A673 (cell line): ENCODE measurements at regions not wholly inside any gene's neighbourhood (a gene's known extent, or its start where the extent isn't known, plus 50 kb on each side); places are given as distances from the start of the nearest gene placed in this dataset.
"Not testable (repeated sequence)": the region's sequence is repeated elsewhere in the genome, so short reads cannot be mapped to it uniquely, and the experiment has no call there.

ENCODE experiments used
- BruUV-seq: library from RNA; stranded (reverse); fragments of 400-500 nt; replicated peaks from 2 replicates; lab custom pipeline; 2021; lab: Mats Ljungman, UMichigan
- CTCF ChIA-PET: fragments of 300-600 bp; sonication (Branson Sonifier 250); formaldehyde crosslinking; loops from one replicate; lab custom pipeline; 2022; ENCODE audit warnings: antibody characterized with exemption; lab: Charles Lee
- POLR2A ChIA-PET: fragments of 300-600 bp; sonication (Branson Sonifier 250); formaldehyde crosslinking; loops from one replicate; lab custom pipeline; 2022; ENCODE audit warnings: antibody characterized with exemption; ENCODE audit not compliant: low non-redundant PET; lab: Charles Lee
- DNase-seq: peaks from one replicate; pipeline ENCODE4 v3.0.0-alpha.2; 2015; ENCODE audit warnings: low spot score
- H3K27ac ChIP-seq: fragments of 200-600 bp; sonication (generic); 2 replicates; pipeline ENCODE4 v1.5.1; 2016; ENCODE audit warnings: mixed run types, low read depth, mild to moderate bottlenecking, mixed read lengths, antibody characterized with exemption, low read length; ENCODE audit not compliant: poor library complexity, severe bottlenecking
- H3K27me3 ChIP-seq: fragments of 200-600 bp; sonication (generic); replicated peaks from 2 replicates; pipeline ENCODE4 v1.6.1; 2017; ENCODE audit warnings: mixed run types, low read depth, mild to moderate bottlenecking, mixed read lengths, antibody characterized with exemption, low read length; ENCODE audit not compliant: insufficient read depth, poor library complexity
- H3K36me3 ChIP-seq: fragments of 200-600 bp; sonication (generic); 2 replicates; pipeline ENCODE4 v1.6.1; 2016; ENCODE audit warnings: mixed run types, mild to moderate bottlenecking, mixed read lengths, antibody characterized with exemption, low read length; ENCODE audit not compliant: insufficient read depth, poor library complexity, severe bottlenecking
- H3K4me1 ChIP-seq: fragments of 200-600 bp; sonication (generic); 2 replicates; pipeline ENCODE4 v1.6.1; 2017; ENCODE audit warnings: mixed run types, mild to moderate bottlenecking, mixed read lengths, antibody characterized with exemption, low read length; ENCODE audit not compliant: insufficient read depth, poor library complexity, severe bottlenecking
- H3K4me3 ChIP-seq: fragments of 200-600 bp; sonication (generic); 2 replicates; pipeline ENCODE4 v1.5.1; 2016; ENCODE audit warnings: low read depth, mixed run types, mild to moderate bottlenecking, mixed read lengths, low read length; ENCODE audit not compliant: poor library complexity, severe bottlenecking
- H3K9me3 ChIP-seq: fragments of 200-600 bp; sonication (generic); 2 replicates; pipeline ENCODE4 v1.6.1; 2016; ENCODE audit warnings: mixed run types, low read depth, mild to moderate bottlenecking, mixed read lengths, antibody characterized with exemption, low read length; ENCODE audit not compliant: poor library complexity, severe bottlenecking
- CTCF ChIP-seq: fragments of 300-800, 200-600 bp; sonication (generic); conservative IDR thresholded peaks from 2 replicates; pipeline ENCODE4 v1.5.1; 2017; ENCODE audit warnings: low read depth, mild to moderate bottlenecking, antibody characterized with exemption, low read length, moderate library complexity, mixed read lengths
- EZH2 ChIP-seq: fragments of 200-600 bp; sonication (generic); IDR thresholded peaks from 2 replicates; pipeline ENCODE4 v1.6.1; 2017; ENCODE audit warnings: borderline replicate concordance, low read depth, mild to moderate bottlenecking, mixed read lengths, antibody characterized with exemption, low read length; ENCODE audit not compliant: poor library complexity, severe bottlenecking
- intact Hi-C: fragments of 100-400 bp; cut with micrococcal nuclease; formaldehyde crosslinking; loops from one replicate; pipeline ENCODE4 v1.10.0; 2022; ENCODE audit not compliant: unreplicated experiment

DNA sequence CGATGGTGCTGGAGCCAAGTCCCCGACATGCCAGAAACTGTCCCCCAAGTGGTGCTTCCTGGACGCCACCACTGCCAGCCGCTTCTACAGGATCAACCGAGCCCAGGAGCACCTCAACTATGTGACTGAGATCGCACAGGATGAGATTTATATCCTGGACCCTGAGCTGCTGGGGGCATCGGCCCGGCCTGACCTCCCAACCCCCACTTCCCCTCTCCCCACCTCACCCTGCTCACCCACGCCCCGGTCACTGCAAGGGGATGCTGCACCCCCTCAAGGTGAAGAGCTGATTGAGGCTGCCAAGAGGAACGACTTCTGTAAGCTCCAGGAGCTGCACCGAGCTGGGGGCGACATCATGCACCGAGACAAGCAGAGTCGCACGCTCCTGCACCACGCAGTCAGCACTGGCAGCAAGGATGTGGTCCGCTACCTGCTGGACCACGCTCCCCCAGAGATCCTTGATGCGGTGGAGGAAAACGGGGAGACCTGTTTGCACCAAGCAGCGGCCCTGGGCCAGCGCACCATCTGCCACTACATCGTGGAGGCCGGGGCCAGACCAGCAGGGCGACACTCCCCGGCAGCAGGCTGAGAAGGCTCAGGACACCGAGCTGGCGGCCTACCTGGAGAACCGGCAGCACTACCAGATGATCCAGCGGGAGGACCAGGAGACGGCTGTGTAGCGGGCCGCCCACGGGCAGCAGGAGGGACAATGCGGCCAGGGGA is 91.0 kb downstream of the LACC1 start:
- H3K36me3 ChIP-seq, H3K4me1 ChIP-seq, CTCF ChIA-PET, H3K9me3 ChIP-seq, H3K4me3 ChIP-seq, H3K27ac ChIP-seq, intact Hi-C loops, BruUV-seq, POLR2A ChIA-PET, H3K27me3 ChIP-seq, DNase-seq: not testable (repeated sequence)

DNA sequence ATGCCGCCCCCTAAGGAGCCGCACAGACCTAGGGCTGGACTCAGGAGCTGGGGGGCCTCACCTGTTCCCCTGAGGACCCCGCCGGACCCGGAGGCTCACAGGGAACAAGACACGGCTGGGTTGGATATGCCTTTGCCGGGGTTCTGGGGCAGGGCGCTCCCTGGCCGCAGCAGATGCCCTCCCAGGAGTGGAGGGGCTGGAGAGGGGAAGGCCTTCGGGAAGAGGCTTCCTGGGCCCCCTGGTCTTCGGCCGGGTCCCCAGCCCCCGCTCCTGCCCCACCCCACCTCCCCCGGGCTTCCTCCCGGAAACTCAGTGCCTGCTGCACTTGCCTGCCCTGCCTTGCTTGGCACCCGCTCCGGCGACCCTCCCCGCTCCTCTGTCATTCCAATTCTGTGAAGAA is 91.6 kb downstream of the LACC1 start:
- DNase-seq, H3K27ac ChIP-seq, H3K27me3 ChIP-seq, H3K4me3 ChIP-seq, BruUV-seq, H3K9me3 ChIP-seq, H3K4me1 ChIP-seq, H3K36me3 ChIP-seq, CTCF ChIA-PET, POLR2A ChIA-PET, intact Hi-C loops: not testable (repeated sequence)

- ChIA-PET CTCF (no interaction called here), POLR2A (no interaction called here)
- BruUV-seq = no TSS peak
- Histone ChIP-seq H3K4me1 (no peaks in the 10 kb centered on the region), H3K36me3 (no peaks in the 10 kb centered on the region), H3K9me3 (no peaks in the 10 kb centered on the region), H3K27me3 (peaks cover 3% of the 10 kb centered on the region), H3K27ac (no peak overlapping the region), H3K4me3 (no peak overlapping the region)
- intact Hi-C loops = no loop called here
- no peak for DNase-seq
- no peak for TF ChIP-seq CTCF
- no peak for TF ChIP-seq EZH2
These were observed 98.2 kb downstream of the LACC1 start for GRCh38 chr13:43977911-43978310.

- TF ChIP-seq EZH2 (no peak), CTCF (no peak)
- ChIA-PET POLR2A (no interaction called here), CTCF (no interaction called here)
- no TSS peak for BruUV-seq
- Histone ChIP-seq H3K27ac (no peak overlapping the region), H3K4me3 (no peak overlapping the region), H3K4me1 (no peaks in the 10 kb centered on the region), H3K27me3 (peaks cover 3% of the 10 kb centered on the region), H3K9me3 (no peaks in the 10 kb centered on the region), H3K36me3 (no peaks in the 10 kb centered on the region)
- DNase-seq = no peak
- intact Hi-C loops = no loop called here
These were observed 99.0 kb downstream of the LACC1 start for GRCh38 chr13:43978688-43979087.
